Activated T-cell treated with anti-CD3 and anti-CD28 coated beads, Interleukin-2, amount 50 U/mL, for 4 hours (primary cell): ENCODE measurements at regions not wholly inside any gene's neighbourhood (a gene's known extent, or its start where the extent isn't known, plus 50 kb on each side); places are given as distances from the start of the nearest gene placed in this dataset.

Experiments used
- ATAC-seq, 2 donors: fragments of 200-7000 bp; cut with Tn5 transposase; one replicate each; pipeline ENCODE4 v1.10.0; 2021
- DNase-seq: peaks from one replicate; pipeline ENCODE4 v3.0.0-alpha.2; 2020
- H3K27me3 Mint-ChIP-seq: one replicate; pipeline ENCODE4 v1.8.0; 2021; ENCODE audit warnings: low read depth, mixed read lengths
- H3K36me3 Mint-ChIP-seq: one replicate; pipeline ENCODE4 v1.8.0; 2022; ENCODE audit warnings: mixed read lengths; ENCODE audit not compliant: insufficient read depth
- H3K4me1 Mint-ChIP-seq: one replicate; pipeline ENCODE4 v1.8.0; 2021; ENCODE audit warnings: low read depth, mixed read lengths
- H3K4me3 Mint-ChIP-seq: one replicate; pipeline ENCODE4 v1.8.0; 2021; ENCODE audit warnings: mild to moderate bottlenecking, moderate library complexity, mixed read lengths
- H3K9me3 Mint-ChIP-seq: one replicate; pipeline ENCODE4 v1.8.0; 2021; ENCODE audit warnings: mixed read lengths

- ATAC-seq (no peak), DNase-seq (no peak)
- Mint-ChIP-seq H3K27me3 (no peaks in the 10 kb centered on the region), H3K4me1 (peaks cover 3% of the 10 kb centered on the region), H3K4me3 (no peak overlapping the region), H3K9me3 (no peaks in the 10 kb centered on the region), H3K36me3 (no peaks in the 10 kb centered on the region)
Measured at GRCh38 chr20:53714524-53714923, 120.9 kb upstream of the ZNF217 start.

DNA sequence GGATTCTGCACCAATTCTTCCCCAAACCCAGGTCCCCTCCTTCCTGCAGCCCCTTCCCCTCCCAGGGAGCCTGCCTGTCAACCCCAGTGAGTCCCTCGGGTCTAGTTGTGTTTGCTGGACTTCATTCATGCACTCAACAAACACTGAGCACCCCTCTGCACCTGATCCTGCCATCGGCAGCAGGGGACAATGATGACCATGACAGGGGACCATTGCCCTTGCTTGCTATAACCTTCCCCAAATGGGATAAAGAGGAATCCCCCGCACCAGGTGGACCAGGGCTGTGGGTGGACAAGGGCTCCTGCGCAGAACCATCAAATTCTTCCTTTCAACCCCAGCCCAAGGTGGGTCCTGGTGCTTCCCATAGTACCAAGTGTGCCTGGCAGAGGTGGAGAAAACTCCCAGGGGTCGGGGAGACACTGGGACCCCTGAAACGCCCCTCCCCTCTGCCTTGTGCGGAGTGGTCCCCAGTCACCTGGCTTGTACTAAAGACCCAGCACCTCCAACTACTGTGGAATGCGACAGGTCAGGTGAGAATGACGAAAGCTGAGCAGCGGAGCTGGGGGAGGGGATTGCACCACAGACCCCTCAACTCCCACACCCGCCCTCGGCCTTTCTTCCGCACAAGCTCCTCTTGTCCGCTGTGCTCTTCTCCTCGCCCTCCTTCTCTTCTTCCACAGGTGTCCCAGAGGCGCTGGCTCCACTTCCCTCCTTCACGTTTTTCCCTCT is 119.9 kb upstream of the ZNF217 start:
- Mint-ChIP-seq H3K27me3 (no peaks in the 10 kb centered on the region), H3K4me3 (no peak overlapping the region), H3K4me1 (peaks cover 13% of the 10 kb centered on the region), H3K36me3 (no peaks in the 10 kb centered on the region), H3K9me3 (no peaks in the 10 kb centered on the region)
- DNase-seq (no peak), ATAC-seq (no peak)

DNA sequence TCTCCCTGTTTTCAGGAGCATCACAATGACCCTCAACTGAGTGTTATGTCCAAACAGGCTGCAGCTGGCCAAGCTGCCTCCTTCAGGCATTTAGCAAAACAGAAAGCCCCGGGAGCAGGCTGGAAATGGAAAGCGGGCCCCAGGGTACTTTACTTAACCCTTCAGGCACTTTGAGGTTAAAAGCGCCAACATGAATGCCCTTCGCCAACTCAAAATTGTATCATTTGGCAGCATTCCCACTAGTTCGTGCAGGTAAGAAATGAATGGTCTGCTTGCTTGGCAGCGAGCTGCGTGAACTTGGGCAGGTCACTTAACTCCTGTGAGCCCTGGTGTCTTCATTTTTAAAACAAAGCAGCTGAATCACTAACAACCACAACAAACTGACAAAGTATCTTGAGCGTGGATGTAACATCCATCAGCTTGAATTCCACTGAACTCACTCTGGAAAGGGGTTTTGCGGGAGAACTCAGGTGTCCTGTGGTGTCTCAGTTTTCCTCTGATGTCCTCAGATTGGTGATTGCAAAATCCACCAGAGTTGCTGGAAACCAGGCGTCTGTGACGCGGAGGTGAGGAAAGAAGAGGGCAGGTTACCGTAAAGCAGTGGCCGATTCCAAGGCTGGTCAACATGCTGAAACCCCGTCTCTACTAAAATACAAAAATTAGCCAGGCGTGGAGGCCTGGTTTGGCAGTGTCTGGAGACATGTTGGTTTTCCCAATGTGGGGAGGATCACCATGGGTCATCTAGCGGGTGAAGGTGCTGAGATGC is 118.8 kb upstream of the ZNF217 start:
- H3K4me3 Mint-ChIP-seq: no peak overlapping the region
- peaks cover 24% of the 10 kb centered on the region for H3K4me1 Mint-ChIP-seq
- DNase-seq: no peak
- no peak for ATAC-seq
- H3K27me3 Mint-ChIP-seq: no peaks in the 10 kb centered on the region
- no peaks in the 10 kb centered on the region for H3K9me3 Mint-ChIP-seq
- H3K36me3 Mint-ChIP-seq: no peaks in the 10 kb centered on the region

GRCh38 chr20:53711333-53712211 is 117.9 kb upstream of the ZNF217 start:
- no peaks in the 10 kb centered on the region for H3K36me3 Mint-ChIP-seq
- H3K4me3 Mint-ChIP-seq: no peak overlapping the region
- H3K27me3 Mint-ChIP-seq: no peaks in the 10 kb centered on the region
- H3K4me1 Mint-ChIP-seq: peaks cover 32% of the 10 kb centered on the region
- DNase-seq (no peak), ATAC-seq (no peak)
- H3K9me3 Mint-ChIP-seq: no peaks in the 10 kb centered on the region

DNA sequence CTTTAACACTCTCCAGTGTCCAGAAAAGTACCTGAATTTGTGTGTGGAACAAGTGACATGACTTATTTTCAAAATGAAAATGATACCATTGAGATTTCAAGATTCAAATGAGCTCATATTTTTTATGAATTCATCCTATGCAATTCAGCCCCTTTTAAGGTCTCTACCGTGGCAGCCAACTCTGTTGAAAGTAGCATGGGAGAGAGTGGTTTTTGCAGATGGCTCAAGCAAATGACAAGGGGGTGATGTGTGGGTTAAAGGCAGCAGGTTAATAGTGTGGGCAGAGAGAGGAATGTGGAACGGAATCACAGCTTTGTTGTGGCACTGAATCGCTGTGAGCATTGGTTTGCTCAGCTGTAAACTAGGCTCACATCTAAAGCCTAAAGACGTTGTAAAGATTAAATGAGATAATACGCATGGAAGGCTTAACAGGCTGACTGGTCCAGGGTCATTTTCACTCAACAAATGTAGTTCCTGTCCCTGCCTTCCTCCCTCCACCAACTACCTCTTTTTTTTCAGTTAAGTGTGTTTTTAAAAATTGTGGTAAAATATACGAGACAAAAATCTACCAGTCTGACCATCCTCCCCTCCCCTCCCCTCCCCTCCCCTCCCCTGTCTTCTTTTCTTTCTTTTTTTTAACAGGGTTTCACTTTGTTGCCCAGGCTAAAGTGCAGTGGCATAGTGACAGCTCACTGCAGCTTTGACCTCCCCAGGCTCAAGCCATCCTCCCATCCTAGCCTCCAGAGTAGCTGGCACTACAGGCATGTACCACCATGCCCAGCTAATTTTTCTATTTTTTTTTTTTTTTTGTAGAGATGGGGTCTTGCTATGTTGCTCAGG is 114.7 kb upstream of the ZNF217 start:
- ATAC-seq (peak; percentile 86 to 87), DNase-seq (peak; percentile 7)
- Mint-ChIP-seq H3K9me3 (no peaks in the 10 kb centered on the region), H3K4me3 (peak overlapping the region; percentile 46), H3K4me1 (peaks cover 39% of the 10 kb centered on the region), H3K27me3 (no peaks in the 10 kb centered on the region), H3K36me3 (no peaks in the 10 kb centered on the region)

DNA sequence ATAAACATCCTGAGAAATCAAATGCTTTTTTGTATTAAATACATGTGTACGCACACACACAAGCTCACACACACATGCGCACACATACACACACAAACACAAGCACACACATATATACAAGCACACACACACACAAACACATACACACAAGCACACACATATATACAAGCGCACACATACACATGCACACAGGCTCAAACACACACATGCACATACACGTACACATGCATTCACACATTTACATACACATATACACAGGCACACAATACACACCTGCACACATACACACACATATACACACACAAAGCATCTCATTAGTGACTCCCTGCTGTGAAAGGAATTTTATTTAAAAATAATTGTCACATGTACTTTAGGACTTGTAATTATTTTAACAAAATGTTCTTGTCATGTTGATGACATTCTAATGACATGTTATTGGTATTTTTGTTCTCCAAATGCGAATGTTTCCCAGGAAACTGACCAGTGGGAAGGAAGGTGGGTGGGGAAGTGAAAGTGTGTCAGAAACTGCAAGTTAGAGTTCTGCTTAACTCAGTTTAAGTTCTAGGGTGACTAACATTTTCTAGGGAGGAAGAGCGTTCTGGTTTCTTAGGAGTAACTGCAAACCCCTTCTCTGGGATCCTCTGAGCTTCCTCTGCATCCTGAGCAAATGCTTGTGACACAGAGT is 113.9 kb upstream of the ZNF217 start:
- H3K4me1 Mint-ChIP-seq: peaks cover 39% of the 10 kb centered on the region
- DNase-seq (no peak), ATAC-seq (peak; percentile 59 to 70)
- no peaks in the 10 kb centered on the region for H3K36me3 Mint-ChIP-seq
- peak overlapping the region; percentile 46 for H3K4me3 Mint-ChIP-seq
- H3K27me3 Mint-ChIP-seq: no peaks in the 10 kb centered on the region
- no peaks in the 10 kb centered on the region for H3K9me3 Mint-ChIP-seq

- Mint-ChIP-seq H3K4me3 (peak overlapping the region; percentile 16), H3K36me3 (no peaks in the 10 kb centered on the region), H3K4me1 (peaks cover 39% of the 10 kb centered on the region), H3K27me3 (no peaks in the 10 kb centered on the region), H3K9me3 (no peaks in the 10 kb centered on the region)
- ATAC-seq (peak; percentile 12 to 34), DNase-seq (no peak)
Measured at GRCh38 chr20:53706466-53707370, 113.1 kb upstream of the ZNF217 start.

- Mint-ChIP-seq H3K4me1 (peaks cover 42% of the 10 kb centered on the region), H3K9me3 (no peaks in the 10 kb centered on the region), H3K27me3 (no peaks in the 10 kb centered on the region), H3K4me3 (no peak overlapping the region), H3K36me3 (no peaks in the 10 kb centered on the region)
- no peak for DNase-seq
- no peak for ATAC-seq
Measured at GRCh38 chr20:53706008-53706465, 112.4 kb upstream of the ZNF217 start.

GRCh38 chr20:53702617-53703016 is 109.0 kb upstream of the ZNF217 start:
- no peak for DNase-seq
- no peak for ATAC-seq
- H3K4me1 Mint-ChIP-seq: peaks cover 26% of the 10 kb centered on the region
- no peaks in the 10 kb centered on the region for H3K36me3 Mint-ChIP-seq
- no peaks in the 10 kb centered on the region for H3K27me3 Mint-ChIP-seq
- no peak overlapping the region for H3K4me3 Mint-ChIP-seq
- H3K9me3 Mint-ChIP-seq: no peaks in the 10 kb centered on the region

- Mint-ChIP-seq H3K4me1 (peaks cover 9% of the 10 kb centered on the region), H3K36me3 (no peaks in the 10 kb centered on the region), H3K9me3 (no peaks in the 10 kb centered on the region), H3K27me3 (no peaks in the 10 kb centered on the region), H3K4me3 (no peak overlapping the region)
- DNase-seq (no peak), ATAC-seq (no peak)
Measured at GRCh38 chr20:53699906-53700305, 106.3 kb upstream of the ZNF217 start.

- H3K4me1 Mint-ChIP-seq: peaks cover 9% of the 10 kb centered on the region
- H3K27me3 Mint-ChIP-seq: no peaks in the 10 kb centered on the region
- no peaks in the 10 kb centered on the region for H3K9me3 Mint-ChIP-seq
- no peak overlapping the region for H3K4me3 Mint-ChIP-seq
- no peaks in the 10 kb centered on the region for H3K36me3 Mint-ChIP-seq
- ATAC-seq: no peak
- DNase-seq: no peak
Measured at GRCh38 chr20:53699085-53699674, 105.5 kb upstream of the ZNF217 start.

DNA sequence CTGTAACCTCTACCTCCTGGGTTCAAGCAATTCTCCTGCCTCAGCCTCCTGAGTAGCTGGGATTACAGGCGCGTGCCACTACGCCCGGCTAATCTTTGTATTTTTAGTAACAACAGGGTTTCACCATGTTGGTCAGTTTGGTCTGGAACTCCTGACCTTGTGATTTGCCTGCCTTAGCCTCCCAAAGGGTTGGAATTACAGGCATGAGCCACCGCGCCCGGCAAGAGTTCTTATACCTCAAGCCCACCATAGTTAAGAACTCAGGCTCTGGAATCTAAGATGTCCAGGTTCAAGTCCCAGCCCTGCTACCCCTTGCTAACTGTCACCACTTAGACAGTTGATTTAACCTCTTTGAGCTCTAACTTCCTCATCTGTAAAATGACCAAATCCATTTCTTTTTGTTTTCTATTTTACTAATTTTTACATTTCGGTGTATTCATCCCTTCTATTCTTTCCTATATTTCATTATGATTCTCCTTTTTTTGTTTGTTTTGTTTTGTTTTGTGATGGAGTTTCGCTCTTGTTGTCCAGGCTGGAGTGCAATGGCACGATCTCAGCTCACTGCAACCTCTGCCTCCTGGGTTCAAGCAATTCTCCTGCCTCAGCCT is 104.8 kb upstream of the ZNF217 start:
- peaks cover 9% of the 10 kb centered on the region for H3K4me1 Mint-ChIP-seq
- no peak for DNase-seq
- no peaks in the 10 kb centered on the region for H3K9me3 Mint-ChIP-seq
- H3K27me3 Mint-ChIP-seq: no peaks in the 10 kb centered on the region
- no peaks in the 10 kb centered on the region for H3K36me3 Mint-ChIP-seq
- ATAC-seq: no peak
- no peak overlapping the region for H3K4me3 Mint-ChIP-seq
